Inferior parietal cortex (tissue), 1 donor: ENCODE measurements at regions not wholly inside any gene's neighbourhood (a gene's known extent, or its start where the extent isn't known, plus 50 kb on each side); places are given as distances from the start of the nearest gene placed in this dataset.

ENCODE experiments used
- DNase-seq: peaks from one replicate; pipeline ENCODE4 v3.0.0-alpha.2; 2016; ENCODE audit errors: extremely low spot score

- DNase-seq, result no peak
Observed at GRCh38 chr1:184141361-184141880, 89.9 kb downstream of the TSEN15 start.

- DNase-seq, result peak; percentile 68
Observed at GRCh38 chr1:184143449-184143848, 91.9 kb downstream of the TSEN15 start.

- DNase-seq, result no peak
Observed at GRCh38 chr1:184145083-184145482, 93.6 kb downstream of the TSEN15 start.

- no peak for DNase-seq
Observed at GRCh38 chr1:184146202-184146601, 94.7 kb downstream of the TSEN15 start.

- DNase-seq, result no peak
Observed at GRCh38 chr1:184150776-184151531, 99.4 kb downstream of the TSEN15 start.

GRCh38 chr1:184152434-184152898 lies 100.9 kb downstream of the TSEN15 start:
- DNase-seq, result no peak

- no peak for DNase-seq
Observed at GRCh38 chr1:184152974-184153373, 101.4 kb downstream of the TSEN15 start.

GRCh38 chr1:184153731-184154130 lies 102.2 kb downstream of the TSEN15 start:
- no peak for DNase-seq

- no peak for DNase-seq
Observed at GRCh38 chr1:184156521-184157393, 105.2 kb downstream of the TSEN15 start.

- DNase-seq, result no peak
Observed at GRCh38 chr1:184157394-184157742, 105.8 kb downstream of the TSEN15 start.

GRCh38 chr1:184158896-184159681 lies 107.6 kb downstream of the TSEN15 start:
- no peak for DNase-seq

GRCh38 chr1:184160236-184160635 lies 108.7 kb downstream of the TSEN15 start:
- DNase-seq, result no peak

- no peak for DNase-seq
Observed at GRCh38 chr1:184161071-184161698, 109.7 kb downstream of the TSEN15 start.

- DNase-seq, result no peak
Observed at GRCh38 chr1:184162281-184162680, 110.8 kb downstream of the TSEN15 start.

GRCh38 chr1:184163674-184164465 lies 112.3 kb downstream of the TSEN15 start:
- no peak for DNase-seq

GRCh38 chr1:184164536-184164935 lies 113.0 kb downstream of the TSEN15 start:
- no peak for DNase-seq

- no peak for DNase-seq
Observed at GRCh38 chr1:184166485-184166884, 115.0 kb downstream of the TSEN15 start.

GRCh38 chr1:184167352-184167751 lies 115.8 kb downstream of the TSEN15 start:
- DNase-seq, result no peak

- DNase-seq, result no peak
Observed at GRCh38 chr1:184170719-184171118, 119.2 kb downstream of the TSEN15 start.

- DNase-seq, result no peak
Observed at GRCh38 chr1:184176058-184176457, 124.5 kb downstream of the TSEN15 start.

- no peak for DNase-seq
Observed at GRCh38 chr1:184181044-184181443, 129.5 kb downstream of the TSEN15 start.
